ENCODE measurements at regions not wholly inside any gene's neighbourhood (a gene's known extent, or its start where the extent isn't known, plus 50 kb on each side); places are given as distances from the start of the nearest gene placed in this dataset.
"Not testable (repeated sequence)": the region's sequence is repeated elsewhere in the genome, so short reads cannot be mapped to it uniquely, and the experiment has no call there.

DNA sequence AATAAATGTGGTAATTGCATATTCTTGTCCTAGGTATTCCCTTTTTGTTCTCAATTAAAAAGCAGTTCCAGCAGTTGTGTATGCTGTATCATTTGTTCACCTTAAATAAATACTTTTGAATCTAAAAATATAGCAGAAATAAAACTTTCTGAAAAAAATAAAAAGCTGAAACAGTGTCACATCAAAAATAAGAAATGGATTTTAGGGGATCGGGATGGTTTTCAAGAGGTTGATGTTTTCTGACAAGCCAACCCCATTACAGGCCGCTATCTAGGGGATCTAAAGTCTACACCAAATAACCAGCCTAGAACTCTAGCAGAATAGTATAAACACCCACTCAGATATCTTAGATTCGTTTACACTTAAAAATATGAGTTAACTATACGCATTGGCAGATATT is 95.4 kb upstream of the MAML3 start:
- peak in 1 of 2 donors; percentile 52 for DNase-seq (ENCODE audit: low read depth in 2 of 2)

GRCh38 chr4:140247237-140247636 is 93.3 kb upstream of the MAML3 start:
- DNase-seq (ENCODE audit: low read depth in 2 of 2), result no peak

DNA sequence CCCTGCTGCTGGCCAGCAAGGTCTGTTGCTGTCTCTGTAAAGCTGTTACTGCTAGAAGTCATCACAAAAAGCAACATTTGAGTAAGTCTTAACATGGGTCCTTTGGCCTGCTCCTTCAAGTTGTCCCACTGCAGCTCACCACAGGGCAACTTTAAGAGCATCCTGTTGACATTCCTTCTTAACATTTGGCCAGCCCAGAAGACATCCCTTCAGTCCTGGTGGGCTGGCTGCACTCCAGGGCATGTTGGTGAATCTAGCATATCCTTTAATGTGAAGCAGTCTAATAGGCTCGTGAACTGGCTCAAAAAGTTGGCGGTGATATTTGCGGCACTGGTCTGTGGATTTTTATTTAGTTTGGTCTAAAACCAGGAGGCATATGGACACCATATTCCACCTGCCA is 92.2 kb upstream of the MAML3 start:
- DNase-seq (ENCODE audit: low read depth in 2 of 2), result no peak

DNA sequence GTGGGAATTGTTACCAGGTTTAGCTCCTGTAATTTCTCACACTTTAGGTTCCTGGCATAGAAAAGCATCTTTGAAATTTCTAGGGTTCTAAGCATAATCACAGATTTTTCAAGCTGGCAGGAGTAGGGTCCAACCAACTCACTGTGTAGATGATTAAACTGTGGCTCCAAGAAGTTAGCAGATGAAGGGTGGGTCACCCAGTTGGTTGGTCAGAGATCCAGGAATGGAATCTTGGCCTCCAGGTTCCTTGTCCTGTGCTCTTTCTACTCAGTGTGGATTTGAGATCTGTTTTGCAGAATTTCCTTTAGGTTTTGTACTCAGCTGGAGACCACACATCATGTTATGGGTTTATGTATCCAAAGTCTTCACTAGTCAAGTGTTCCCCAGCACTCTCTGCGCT is 90.3 kb upstream of the MAML3 start:
- no peak for DNase-seq (ENCODE audit: low read depth in 2 of 2)

GRCh38 chr4:140243278-140243753 is 89.3 kb upstream of the MAML3 start:
- DNase-seq (ENCODE audit: low read depth in 2 of 2), result peak in 1 of 2 donors; percentile 60

- no peak for DNase-seq (ENCODE audit: low read depth in 2 of 2)
These were observed 88.6 kb upstream of the MAML3 start for GRCh38 chr4:140242357-140243277.

DNA sequence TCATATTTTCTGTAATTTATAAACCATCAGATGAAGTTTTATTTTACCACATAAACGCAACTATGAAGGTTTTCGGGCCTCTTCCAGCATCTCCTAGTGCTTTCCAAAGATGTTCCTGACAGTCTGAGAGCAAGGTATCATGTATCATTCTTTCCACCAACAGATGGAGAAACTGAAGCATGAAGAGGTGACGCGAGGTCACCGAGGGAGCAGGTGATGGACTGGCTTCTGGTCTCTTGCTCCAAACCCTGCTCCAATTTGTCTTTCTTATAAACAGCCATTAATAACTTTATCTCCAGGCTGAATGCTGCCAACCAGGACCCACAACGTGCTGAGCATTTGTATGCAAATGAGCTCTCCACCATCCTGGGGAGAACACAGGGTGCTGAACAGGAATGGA is 86.3 kb upstream of the MAML3 start:
- DNase-seq (ENCODE audit: low read depth in 2 of 2), result no peak

GRCh38 chr4:140239311-140239710 is 85.3 kb upstream of the MAML3 start:
- no peak for DNase-seq (ENCODE audit: low read depth in 2 of 2)

DNA sequence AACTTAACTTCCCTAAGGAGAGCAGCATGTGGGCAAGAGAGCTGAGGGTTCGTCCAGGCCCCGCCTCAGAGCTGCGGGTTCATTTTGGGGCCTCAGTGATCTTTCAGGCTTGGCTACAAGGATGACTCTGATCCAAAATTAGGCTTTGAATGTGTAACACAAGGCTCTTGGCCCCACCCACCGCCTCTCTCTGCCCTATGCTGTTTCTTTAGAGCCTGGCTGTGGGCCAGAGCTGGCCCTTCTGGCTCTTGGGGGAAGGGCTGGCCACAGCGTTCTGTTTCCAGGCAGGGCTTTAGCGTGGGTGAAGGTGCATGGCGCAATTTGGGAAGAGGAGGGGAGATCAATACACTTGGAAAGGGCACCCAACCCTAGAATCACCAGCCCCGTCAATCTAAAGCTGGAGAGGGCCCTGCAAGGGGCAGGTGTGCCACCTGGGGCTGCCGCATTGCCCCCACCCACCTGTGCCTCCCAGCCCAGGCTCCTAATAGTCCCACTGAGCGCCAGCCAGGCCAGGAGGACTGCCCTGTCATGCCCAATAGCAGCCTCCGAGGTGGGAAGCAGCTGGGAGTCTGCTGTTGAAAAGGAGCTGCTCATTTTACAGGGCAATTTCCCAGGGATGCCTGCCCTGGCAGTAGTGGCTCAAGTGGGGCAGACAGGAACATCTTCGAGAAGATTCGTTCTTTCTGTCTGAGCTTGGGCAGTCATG is 84.5 kb upstream of the MAML3 start:
- no peak for DNase-seq (ENCODE audit: low read depth in 2 of 2)

GRCh38 chr4:140237616-140238350 is 83.8 kb upstream of the MAML3 start:
- DNase-seq (ENCODE audit: low read depth in 2 of 2), result peak in 1 of 2 donors; percentile 88

DNA sequence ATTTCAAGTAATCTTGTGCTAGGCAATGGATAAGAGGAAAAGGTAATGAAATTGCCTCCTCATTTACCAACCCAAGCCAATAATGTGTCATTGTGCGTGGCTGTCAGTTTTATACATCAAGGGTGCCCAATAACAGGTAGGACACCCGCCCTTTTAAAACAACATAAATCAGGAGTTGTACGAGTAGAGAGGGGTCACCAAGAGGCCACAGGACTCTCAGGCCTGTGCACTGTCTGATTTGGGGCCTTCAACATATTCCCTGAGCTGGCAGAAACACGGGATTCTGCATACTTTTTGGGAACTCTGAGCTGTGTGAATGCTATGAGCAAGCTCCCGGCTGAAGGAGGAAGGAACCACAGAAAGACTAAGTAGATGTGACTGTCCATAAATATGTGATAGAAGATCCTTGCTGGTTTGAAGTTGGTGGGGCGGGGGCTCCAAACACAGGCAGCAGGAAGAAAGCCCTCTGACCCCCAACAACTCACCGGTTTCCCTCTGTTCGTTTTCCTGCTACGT is 82.7 kb upstream of the MAML3 start:
- no peak for DNase-seq (ENCODE audit: low read depth in 2 of 2)

GRCh38 chr4:140234697-140235060 is 80.7 kb upstream of the MAML3 start:
- no peak for DNase-seq (ENCODE audit: low read depth in 2 of 2)

- DNase-seq (ENCODE audit: low read depth in 2 of 2), result peak in 1 of 2 donors; percentile 72
These were observed 80.1 kb upstream of the MAML3 start for GRCh38 chr4:140233791-140234696.

GRCh38 chr4:140229881-140230280 is 75.9 kb upstream of the MAML3 start:
- no peak for DNase-seq (ENCODE audit: low read depth in 2 of 2)

DNA sequence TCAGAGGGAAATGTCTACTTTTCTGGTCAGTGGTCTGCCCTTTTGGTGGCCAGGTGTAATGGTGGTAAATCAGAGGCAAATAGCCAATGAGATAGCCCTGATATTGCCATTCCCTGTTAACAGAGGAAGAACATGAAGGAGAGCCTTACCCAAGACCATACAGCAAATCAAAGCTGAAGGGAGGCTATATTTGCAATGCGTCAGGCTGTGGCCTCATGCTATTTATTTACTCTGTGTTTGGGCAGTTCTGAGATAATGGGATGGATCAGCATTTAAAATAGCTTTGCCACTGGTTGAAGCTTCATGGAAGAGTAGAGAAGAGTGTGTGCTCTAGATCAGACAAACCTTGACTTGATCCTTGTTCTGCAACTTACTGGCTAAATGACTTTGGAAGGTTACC is 73.3 kb upstream of the MAML3 start:
- no peak for DNase-seq (ENCODE audit: low read depth in 2 of 2)

GRCh38 chr4:140223056-140223810 is 69.2 kb upstream of the MAML3 start:
- peak in 1 of 2 donors; percentile 81 for DNase-seq (ENCODE audit: low read depth in 2 of 2)

DNA sequence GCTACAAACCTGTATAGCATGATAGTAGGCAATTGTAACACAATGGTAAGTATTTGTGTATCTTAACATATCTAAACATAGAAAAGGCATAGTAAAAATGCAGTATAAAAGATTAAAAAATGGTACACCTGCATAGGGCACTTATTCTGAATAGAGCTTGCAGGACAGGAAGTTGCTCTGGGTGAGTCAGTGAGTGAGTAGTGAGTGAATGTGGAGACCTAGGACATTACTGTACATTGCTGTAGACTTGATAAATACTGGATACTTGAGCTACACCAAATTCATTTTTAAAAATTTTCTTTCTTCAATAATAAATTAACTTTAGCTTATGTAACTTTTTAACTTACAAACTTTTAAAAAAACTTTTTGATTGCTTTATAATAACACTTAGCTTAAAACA is 68.2 kb upstream of the MAML3 start:
- DNase-seq (ENCODE audit: low read depth in 2 of 2), result peak in 1 of 2 donors; percentile 68

- DNase-seq (ENCODE audit: low read depth in 2 of 2), result no peak
These were observed 66.1 kb upstream of the MAML3 start for GRCh38 chr4:140220058-140220457.

GRCh38 chr4:140219567-140219966 is 65.6 kb upstream of the MAML3 start:
- no peak for DNase-seq (ENCODE audit: low read depth in 2 of 2)

DNA sequence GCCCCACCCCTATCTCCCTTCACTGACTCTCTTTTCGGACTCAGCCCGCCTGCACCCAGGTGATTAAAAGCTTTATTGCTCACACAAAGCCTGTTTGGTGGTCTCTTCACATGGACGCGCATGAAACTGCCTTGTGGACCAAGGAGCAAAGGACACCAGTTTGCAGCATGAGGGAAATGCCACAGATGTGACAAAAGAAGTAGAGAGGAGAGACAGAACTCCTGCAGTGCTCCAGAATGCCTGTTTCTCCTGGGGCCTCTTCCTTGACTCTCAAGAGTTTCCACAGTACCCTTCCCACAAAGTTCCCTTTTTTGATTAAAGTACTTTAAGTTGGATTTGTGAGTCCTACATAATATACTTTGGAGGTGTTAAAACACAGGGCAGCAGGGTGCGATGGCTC is 65.1 kb upstream of the MAML3 start:
- not testable (repeated sequence) for DNase-seq (ENCODE audit: low read depth in 2 of 2)

All from dermis microvascular lymphatic vessel endothelial cell (primary cell).